SU-DHL-6 (cell line): ENCODE measurements at regions not wholly inside any gene's neighbourhood (a gene's known extent, or its start where the extent isn't known, plus 50 kb on each side); places are given as distances from the start of the nearest gene placed in this dataset.

Source experiments
- CTCF ChIP-seq: fragments of 200-600 bp; sonication (generic); IDR thresholded peaks from one replicate; pipeline ENCODE4 v1.5.1; 2017; ENCODE audit warnings: antibody characterized with exemption, mild to moderate bottlenecking, low read length, moderate library complexity; ENCODE audit not compliant: insufficient read depth, poor library complexity, severe bottlenecking
- EZH2phosphoT487 ChIP-seq: fragments of 200-600 bp; sonication (generic), shearing (Covaris generic); conservative IDR thresholded peaks from 2 replicates; pipeline ENCODE4 v1.6.1; 2018; ENCODE audit warnings: mild to moderate bottlenecking, antibody characterized with exemption, low read length, moderate library complexity, mixed read lengths

GRCh38 chr3:24944805-24945520 is 450.3 kb upstream of the THRB start:
- TF ChIP-seq CTCF (no peak), EZH2phosphoT487 (no peak)
